HG03159 (cell line): ENCODE measurements at regions not wholly inside any gene's neighbourhood (a gene's known extent, or its start where the extent isn't known, plus 50 kb on each side); places are given as distances from the start of the nearest gene placed in this dataset.
"Not testable (repeated sequence)": the region's sequence is repeated elsewhere in the genome, so short reads cannot be mapped to it uniquely, and the experiment has no call there.

ENCODE experiments used
- ATAC-seq: cut with Tn5 transposase; IDR thresholded peaks from one replicate; pipeline ENCODE4 v1.9.1; 2021; ENCODE audit warnings: mild to moderate bottlenecking, moderate library complexity; ENCODE audit not compliant: unreplicated experiment

- ATAC-seq: not testable (repeated sequence)
Measured at GRCh38 chr7:149930374-149931068, 56.8 kb downstream of the ATP6V0E2 start.

GRCh38 chr7:149933776-149934175 lies 60.0 kb downstream of the ATP6V0E2 start:
- ATAC-seq: not testable (repeated sequence)

GRCh38 chr7:149947346-149947745 lies 73.6 kb downstream of the ATP6V0E2 start:
- ATAC-seq: not testable (repeated sequence)

GRCh38 chr7:149948444-149948843 lies 74.7 kb downstream of the ATP6V0E2 start:
- not testable (repeated sequence) for ATAC-seq

- ATAC-seq: not testable (repeated sequence)
Measured at GRCh38 chr7:149949863-149950577, 76.3 kb downstream of the ATP6V0E2 start.

- not testable (repeated sequence) for ATAC-seq
Measured at GRCh38 chr7:149950578-149950924, 76.8 kb downstream of the ATP6V0E2 start.

GRCh38 chr7:149951579-149951978 lies 77.8 kb downstream of the ATP6V0E2 start:
- ATAC-seq: not testable (repeated sequence)

GRCh38 chr7:149958880-149959279 lies 85.1 kb downstream of the ATP6V0E2 start:
- ATAC-seq: not testable (repeated sequence)

GRCh38 chr7:149960863-149961262 lies 87.1 kb downstream of the ATP6V0E2 start:
- not testable (repeated sequence) for ATAC-seq

- ATAC-seq: not testable (repeated sequence)
Measured at GRCh38 chr7:149961878-149962277, 88.1 kb downstream of the ATP6V0E2 start.

- ATAC-seq: not testable (repeated sequence)
Measured at GRCh38 chr7:149962685-149963319, 89.0 kb downstream of the ATP6V0E2 start.

- ATAC-seq: not testable (repeated sequence)
Measured at GRCh38 chr7:149963985-149964384, 90.2 kb downstream of the ATP6V0E2 start.

- not testable (repeated sequence) for ATAC-seq
Measured at GRCh38 chr7:149966444-149966843, 92.7 kb downstream of the ATP6V0E2 start.

- ATAC-seq: not testable (repeated sequence)
Measured at GRCh38 chr7:149972977-149973376, 99.2 kb downstream of the ATP6V0E2 start.

GRCh38 chr7:149973681-149974080 lies 99.9 kb downstream of the ATP6V0E2 start:
- ATAC-seq: not testable (repeated sequence)

- ATAC-seq: not testable (repeated sequence)
Measured at GRCh38 chr7:149975608-149976007, 101.8 kb downstream of the ATP6V0E2 start.

- not testable (repeated sequence) for ATAC-seq
Measured at GRCh38 chr7:149978537-149978936, 104.8 kb downstream of the ATP6V0E2 start.

GRCh38 chr7:149978944-149979343 lies 105.2 kb downstream of the ATP6V0E2 start:
- not testable (repeated sequence) for ATAC-seq

- not testable (repeated sequence) for ATAC-seq
Measured at GRCh38 chr7:149982537-149983112, 108.9 kb downstream of the ATP6V0E2 start.

GRCh38 chr7:149986866-149987265 lies 113.1 kb downstream of the ATP6V0E2 start:
- not testable (repeated sequence) for ATAC-seq

- ATAC-seq: not testable (repeated sequence)
Measured at GRCh38 chr7:149991652-149992302, 118.0 kb downstream of the ATP6V0E2 start.
